ENCODE measurements at regions not wholly inside any gene's neighbourhood (a gene's known extent, or its start where the extent isn't known, plus 50 kb on each side); places are given as distances from the start of the nearest gene placed in this dataset.

- peak; percentile 45 for TF ChIP-seq CTCF (conservative IDR thresholded peaks at IDR 0.05; ENCODE audit: low read depth)
- CTCF ChIA-PET, result interaction anchor here (0.5 to 1.7 kb wide), 5 partner anchors 124 to 1803 kb away, joined by 3 to 6 read pairs (median 3); no protein-coding TSS in a partner anchor
- POLR2A ChIA-PET (ENCODE audit: low non-redundant PET), result no interaction called here
- DNase-seq (ENCODE audit: low spot score), result peak; percentile 40
- H3K27ac ChIP-seq, result no peak overlapping the region
Measured at GRCh38 chr5:23332650-23333251, 174.7 kb upstream of the PRDM9 start.

GRCh38 chr5:23330726-23331125 lies 176.7 kb upstream of the PRDM9 start:
- no peak for TF ChIP-seq CTCF (conservative IDR thresholded peaks at IDR 0.05; ENCODE audit: low read depth)
- no peak overlapping the region for H3K27ac ChIP-seq
- CTCF ChIA-PET, result no interaction called here
- POLR2A ChIA-PET (ENCODE audit: low non-redundant PET), result no interaction called here
- DNase-seq (ENCODE audit: low spot score), result peak; percentile 54

- TF ChIP-seq CTCF (conservative IDR thresholded peaks at IDR 0.05; ENCODE audit: low read depth), result no peak
- ChIA-PET POLR2A (ENCODE audit: low non-redundant PET) (no interaction called here), CTCF (no interaction called here)
- H3K27ac ChIP-seq, result no peak overlapping the region
- DNase-seq (ENCODE audit: low spot score), result no peak
Measured at GRCh38 chr5:23319901-23320300, 187.5 kb upstream of the PRDM9 start.

- ChIA-PET CTCF (no interaction called here), POLR2A (ENCODE audit: low non-redundant PET) (no interaction called here)
- DNase-seq (ENCODE audit: low spot score), result no peak
- TF ChIP-seq CTCF (conservative IDR thresholded peaks at IDR 0.05; ENCODE audit: low read depth), result no peak
- no peak overlapping the region for H3K27ac ChIP-seq
Measured at GRCh38 chr5:23318960-23319359, 188.4 kb upstream of the PRDM9 start.

- POLR2A ChIA-PET (ENCODE audit: low non-redundant PET), result no interaction called here
- H3K27ac ChIP-seq, result no peak overlapping the region
- TF ChIP-seq CTCF (conservative IDR thresholded peaks at IDR 0.05; ENCODE audit: low read depth), result no peak
- DNase-seq (ENCODE audit: low spot score), result no peak
- CTCF ChIA-PET, result no interaction called here
Measured at GRCh38 chr5:23318166-23318565, 189.2 kb upstream of the PRDM9 start.

- no peak for TF ChIP-seq CTCF (conservative IDR thresholded peaks at IDR 0.05; ENCODE audit: low read depth)
Measured at GRCh38 chr5:23316060-23316591, 191.3 kb upstream of the PRDM9 start.

More at GRCh38 chr5:23316060-23316591, 191.3 kb upstream of the PRDM9 start:
- ChIA-PET POLR2A (ENCODE audit: low non-redundant PET) (no interaction called here), CTCF (interaction anchor here (0.8 kb wide), 1 partner anchor 679 kb away, joined by 3 read pairs; no protein-coding TSS in a partner anchor)
- DNase-seq (ENCODE audit: low spot score), result no peak
- H3K27ac ChIP-seq, result no peak overlapping the region
